Keratinocyte (primary cell): ENCODE measurements at regions not wholly inside any gene's neighbourhood (a gene's known extent, or its start where the extent isn't known, plus 50 kb on each side); places are given as distances from the start of the nearest gene placed in this dataset.

Experiments
- DNase-seq: peaks from one replicate; pipeline ENCODE4 v3.0.0-alpha.2; 2011; ENCODE audit warnings: low read depth, missing footprints, low spot score
- FAIRE-seq: peaks from 2 replicates; lab custom pipeline; 2011; peaks lifted over from hg19 to GRCh38; lab: Jason Lieb, UNC
- H2AFZ ChIP-seq: 2 replicates; pipeline ENCODE4 v1.6.0; 2012; ENCODE audit warnings: low read length, control low read depth, inconsistent platforms; ENCODE audit not compliant: control insufficient read depth
- H3K27ac ChIP-seq: 2 replicates; pipeline ENCODE4 v1.5.1; 2011; ENCODE audit warnings: low read length; ENCODE audit not compliant: control insufficient read depth, insufficient read depth
- H3K27me3 ChIP-seq: 3 replicates; pipeline ENCODE4 v1.6.0; 2011; ENCODE audit warnings: low read length; ENCODE audit not compliant: control insufficient read depth, insufficient read depth; ENCODE audit errors: extremely low read depth
- H3K36me3 ChIP-seq, 2 experiments: 2 replicates in 1 of 2; 3 replicates in 1 of 2; pipeline ENCODE4 v1.5.1; 2011; ENCODE audit warnings: low read length in 2 of 2, mild to moderate bottlenecking in 1 of 2; ENCODE audit not compliant: control insufficient read depth in 2 of 2, insufficient read depth in 2 of 2; ENCODE audit errors: extremely low read depth in 1 of 2
- H3K4me1 ChIP-seq: 3 replicates; pipeline ENCODE4 v1.5.1; 2011; ENCODE audit warnings: low read length; ENCODE audit not compliant: control insufficient read depth, insufficient read depth; ENCODE audit errors: extremely low read depth
- H3K4me2 ChIP-seq: 3 replicates; pipeline ENCODE4 v1.6.0; 2011; ENCODE audit warnings: low read depth, low read length; ENCODE audit not compliant: control insufficient read depth, insufficient read depth; ENCODE audit errors: extremely low read depth
- H3K4me3 ChIP-seq, 3 experiments: fragments of 200-600 bp in 1 of 3; sonication (generic) in 1 of 3; 2 replicates in 2 of 3; 3 replicates in 1 of 3; pipeline ENCODE4 v1.5.1; 2011 to 2016; ENCODE audit warnings: low read length in 3 of 3, mild to moderate bottlenecking in 3 of 3, control low read depth in 2 of 3, inconsistent platforms in 1 of 3, low read depth in 1 of 3, mixed read lengths in 1 of 3, mixed run types in 1 of 3, moderate library complexity in 1 of 3; ENCODE audit not compliant: control insufficient read depth in 2 of 3, insufficient read depth in 2 of 3; ENCODE audit errors: extremely low read depth in 1 of 3
- H3K79me2 ChIP-seq: 2 replicates; pipeline ENCODE4 v1.6.0; 2012; ENCODE audit warnings: low read length; ENCODE audit not compliant: control insufficient read depth, insufficient read depth
- H3K9ac ChIP-seq: 3 replicates; pipeline ENCODE4 v1.6.0; 2011; ENCODE audit warnings: low read length; ENCODE audit not compliant: control insufficient read depth, insufficient read depth; ENCODE audit errors: extremely low read depth
- H3K9me1 ChIP-seq: 3 replicates; pipeline ENCODE4 v1.6.0; 2011; ENCODE audit warnings: low read length; ENCODE audit not compliant: control insufficient read depth, insufficient read depth; ENCODE audit errors: extremely low read depth
- H3K9me3 ChIP-seq: 2 replicates; pipeline ENCODE4 v1.5.1; 2012; ENCODE audit warnings: low read depth, low read length; ENCODE audit not compliant: control insufficient read depth
- H4K20me1 ChIP-seq: 3 replicates; pipeline ENCODE4 v1.6.0; 2011; ENCODE audit warnings: low read length; ENCODE audit not compliant: control insufficient read depth, insufficient read depth; ENCODE audit errors: extremely low read depth
- CTCF ChIP-seq, 3 experiments: IDR thresholded peaks in 1 of 3; conservative IDR thresholded peaks in 1 of 3; optimal IDR thresholded peaks in 1 of 3; 2 replicates in 2 of 3; 3 replicates in 1 of 3; pipeline versions ENCODE3 to v1.5.1; 2011; ENCODE audit warnings: low read length in 3 of 3, mild to moderate bottlenecking in 3 of 3, moderate library complexity in 2 of 3, control low read depth in 1 of 3, inconsistent platforms in 1 of 3; ENCODE audit not compliant: insufficient read depth in 2 of 3; ENCODE audit errors: extremely low read depth in 1 of 3
- EZH2 ChIP-seq: IDR thresholded peaks from one replicate; pipeline ENCODE4 v1.6.1; 2012; ENCODE audit warnings: inconsistent platforms, mild to moderate bottlenecking, low read length, moderate library complexity
- dilution Hi-C: fragments of 300-500 bp; cut with MboI; formaldehyde crosslinking; loops from one replicate; pipeline ENCODE4 v1.7.0; 2020; ENCODE audit warnings: low sequenced_read_pairs; ENCODE audit not compliant: extremely low pct_ligation_motif_present

- Histone ChIP-seq H3K9me3 (no peaks in the 10 kb centered on the region), H3K27me3 (no peaks in the 10 kb centered on the region), H3K9me1 (no peaks in the 10 kb centered on the region), H3K79me2 (no peaks in the 10 kb centered on the region), H3K9ac (no peak overlapping the region), H3K4me3 (no peak overlapping the region), H2AFZ (no peak overlapping the region), H3K36me3 (no peaks in the 10 kb centered on the region), H4K20me1 (no peaks in the 10 kb centered on the region), H3K27ac (no peak overlapping the region), H3K4me2 (no peak overlapping the region), H3K4me1 (no peaks in the 10 kb centered on the region)
- FAIRE-seq (no peak), DNase-seq (no peak)
- dilution Hi-C loops = no loop called here
- TF ChIP-seq CTCF (optimal IDR thresholded peaks at IDR 0.05 in 1 of 3, IDR thresholded peaks at IDR 0.05 in 1 of 3, conservative IDR thresholded peaks at IDR 0.05 in 1 of 3; ENCODE audit: extremely low read depth in 1 of 3, insufficient read depth in 2 of 3, low read length in 3 of 3) = no peak
Measured at GRCh38 chr21:16186742-16187141, 457.0 kb downstream of the USP25 start.

- no peak for FAIRE-seq
- no peak overlapping the region for H3K9ac ChIP-seq
- H3K4me1 ChIP-seq = no peaks in the 10 kb centered on the region
- H4K20me1 ChIP-seq = no peaks in the 10 kb centered on the region
- TF ChIP-seq CTCF (optimal IDR thresholded peaks at IDR 0.05 in 1 of 3, IDR thresholded peaks at IDR 0.05 in 1 of 3, conservative IDR thresholded peaks at IDR 0.05 in 1 of 3; ENCODE audit: extremely low read depth in 1 of 3, insufficient read depth in 2 of 3, low read length in 3 of 3) (no peak), EZH2 (no peak)
- no peak overlapping the region for H3K4me3 ChIP-seq
- dilution Hi-C loops = no loop called here
- no peaks in the 10 kb centered on the region for H3K79me2 ChIP-seq
- no peaks in the 10 kb centered on the region for H3K9me3 ChIP-seq
- no peak for DNase-seq
- H3K4me2 ChIP-seq = no peak overlapping the region
- no peak overlapping the region for H2AFZ ChIP-seq
- no peaks in the 10 kb centered on the region for H3K9me1 ChIP-seq
- no peaks in the 10 kb centered on the region for H3K27me3 ChIP-seq
- no peak overlapping the region for H3K27ac ChIP-seq
- no peaks in the 10 kb centered on the region for H3K36me3 ChIP-seq
Measured at GRCh38 chr21:16187603-16188301, 458.0 kb downstream of the USP25 start.
